ENCODE measurements at regions not wholly inside any gene's neighbourhood (a gene's known extent, or its start where the extent isn't known, plus 50 kb on each side); places are given as distances from the start of the nearest gene placed in this dataset.

DNA sequence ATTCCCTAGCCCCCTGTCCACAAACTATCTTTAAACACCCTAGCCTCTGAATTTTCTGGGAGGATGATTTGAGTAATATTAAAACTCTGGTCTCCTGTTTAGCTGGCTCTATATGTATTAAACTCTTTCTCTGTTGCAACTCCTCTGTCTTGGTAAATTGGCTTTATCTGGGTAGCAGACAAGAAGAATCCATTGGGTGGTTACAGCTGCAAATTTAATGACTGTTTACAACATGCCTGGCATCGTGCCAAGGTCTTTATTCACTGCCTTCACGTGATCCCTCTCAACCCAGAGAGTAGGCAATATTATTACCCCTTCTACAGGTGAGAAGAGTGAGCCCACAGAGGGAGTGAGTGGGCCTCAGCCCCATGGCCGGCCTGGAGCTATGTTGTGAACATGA, 77.8 kb upstream of the MYL2 start:
- no peak for DNase-seq

DNA sequence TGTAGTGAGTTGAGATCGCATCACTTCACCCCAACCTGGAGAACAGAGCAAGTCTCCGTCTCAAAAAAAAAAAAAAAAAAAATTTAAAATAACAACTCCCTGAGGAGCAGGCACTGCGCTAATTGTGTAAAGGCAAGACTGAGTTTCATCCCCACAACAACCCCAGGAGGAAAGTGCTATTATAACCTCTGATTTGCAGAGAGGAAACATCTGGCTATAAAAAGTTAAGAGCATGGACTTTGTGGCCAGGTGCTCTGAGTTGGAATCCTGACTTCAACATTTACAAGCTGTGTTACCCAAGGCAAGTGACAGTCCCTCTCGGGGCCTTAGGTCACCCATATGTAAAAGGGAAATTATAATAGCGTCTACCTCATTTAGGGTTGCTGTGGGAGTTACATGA, 76.0 kb upstream of the MYL2 start:
- DNase-seq, result no peak

DNA sequence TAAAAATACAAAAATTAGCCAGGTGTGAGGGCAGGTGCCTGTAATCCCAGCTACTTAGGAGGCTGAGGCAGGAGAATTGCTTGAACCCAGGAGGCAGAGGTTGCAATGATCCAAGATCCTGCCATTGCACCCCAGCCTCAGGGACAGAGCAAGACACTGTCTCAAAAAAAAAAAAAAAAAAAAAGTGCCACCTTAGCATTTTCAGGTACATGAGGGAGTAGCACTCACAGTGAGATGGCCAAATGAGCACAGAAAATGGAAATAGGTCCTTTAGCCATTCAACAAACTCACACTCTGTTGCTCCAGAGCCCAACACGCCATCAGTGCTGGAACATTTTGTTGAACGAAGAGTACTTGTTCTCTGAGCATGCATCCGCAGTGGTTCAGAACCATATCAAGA, 75.2 kb upstream of the MYL2 start:
- DNase-seq, result no peak

DNA sequence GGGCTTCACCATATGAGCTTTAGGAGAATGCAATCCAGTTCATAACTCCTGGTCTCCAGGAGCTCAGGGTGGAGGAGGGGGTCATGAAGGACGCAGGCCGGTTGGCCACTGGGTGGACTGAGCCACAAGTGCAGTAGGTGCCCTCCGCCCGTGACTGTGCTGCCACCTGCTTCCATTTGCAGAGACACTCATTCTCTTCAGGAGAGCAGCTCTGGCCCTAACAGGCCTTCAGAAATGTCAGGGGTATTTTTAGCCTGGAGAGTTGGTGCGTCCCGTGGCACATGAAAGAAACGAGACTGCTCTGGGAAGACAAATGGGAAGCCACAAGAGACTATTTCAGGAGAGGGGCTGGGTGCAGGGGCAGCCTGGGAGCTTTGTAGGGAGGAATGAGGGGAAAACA, 74.6 kb upstream of the MYL2 start:
- no peak for DNase-seq

DNA sequence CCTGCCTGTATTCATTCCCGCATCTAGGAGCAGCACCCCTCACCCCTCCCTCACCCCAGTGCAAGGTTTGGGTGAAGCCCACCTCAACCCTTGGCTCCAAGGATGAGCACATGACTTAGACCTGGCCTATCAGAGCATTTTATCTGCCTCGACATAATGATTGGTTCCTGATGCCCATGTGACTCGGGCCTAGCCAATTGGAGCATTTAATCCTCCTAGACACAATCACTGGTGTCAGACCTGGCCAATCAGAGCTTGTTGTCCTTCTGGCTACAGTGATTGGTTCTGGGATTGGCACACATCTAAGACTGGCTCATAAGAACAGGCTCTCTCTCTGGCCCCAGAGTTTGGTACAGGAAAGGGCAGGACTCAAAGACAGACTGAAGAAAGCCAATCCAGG, 73.1 kb upstream of the MYL2 start:
- no peak for DNase-seq

DNA sequence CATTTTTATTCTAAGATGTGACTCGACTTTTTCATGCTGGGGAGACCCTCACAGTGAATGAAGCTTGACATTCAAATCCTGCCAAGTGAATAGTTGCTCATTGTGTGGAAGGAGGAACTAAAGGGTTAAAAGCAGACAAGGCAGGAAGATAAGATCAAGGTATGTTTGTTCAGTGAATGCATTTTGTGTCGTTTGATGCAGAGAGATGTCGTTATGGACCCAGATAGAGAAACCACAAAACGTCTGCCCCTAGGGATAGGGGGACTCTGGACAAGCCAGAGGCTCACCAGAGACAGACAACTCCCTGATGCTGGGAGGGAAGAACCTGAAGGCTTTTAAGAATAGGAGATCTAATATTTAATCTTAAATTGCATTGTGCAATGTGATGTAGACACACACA, 72.5 kb upstream of the MYL2 start:
- DNase-seq, result no peak

DNA sequence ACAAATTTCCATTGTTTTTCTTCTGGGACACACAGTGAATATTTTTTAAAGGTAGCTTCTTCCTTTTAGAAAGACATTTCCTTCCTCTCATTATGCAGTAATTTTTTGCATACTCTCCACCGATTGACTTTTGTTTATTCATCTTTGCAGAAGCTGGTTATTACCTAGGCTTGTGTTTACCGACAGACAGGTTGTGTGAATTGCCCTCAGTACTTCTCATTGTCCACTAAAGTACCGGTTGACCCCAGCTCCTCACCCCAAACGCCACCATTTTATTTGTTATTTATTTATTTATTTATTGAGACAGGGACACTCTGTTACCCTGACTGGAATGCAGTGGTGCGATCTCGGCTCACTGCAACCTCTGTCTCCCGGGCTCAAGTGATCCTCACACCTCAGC, 63.4 kb upstream of the MYL2 start:
- DNase-seq, result no peak

DNA sequence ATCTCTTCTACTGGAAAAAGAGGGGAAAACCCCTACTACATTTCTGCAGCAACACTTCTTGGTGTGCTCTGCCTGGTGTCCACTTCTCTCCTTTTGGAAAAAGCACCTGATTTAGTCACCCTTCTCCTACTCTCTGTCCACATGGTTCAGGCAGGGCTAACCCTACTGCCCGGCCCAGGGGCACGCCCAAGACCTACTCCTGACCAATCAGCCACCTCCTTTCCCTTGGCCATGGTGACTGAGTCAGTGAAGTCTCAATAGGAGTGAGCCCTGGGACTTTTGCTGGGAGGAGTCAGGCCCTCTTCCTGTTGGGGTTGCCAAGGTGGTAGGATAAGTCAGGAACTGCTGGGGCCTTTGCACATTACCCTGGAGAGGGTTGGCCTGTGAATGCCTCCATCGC, 52.5 kb upstream of the MYL2 start:
- DNase-seq, result no peak

DNA sequence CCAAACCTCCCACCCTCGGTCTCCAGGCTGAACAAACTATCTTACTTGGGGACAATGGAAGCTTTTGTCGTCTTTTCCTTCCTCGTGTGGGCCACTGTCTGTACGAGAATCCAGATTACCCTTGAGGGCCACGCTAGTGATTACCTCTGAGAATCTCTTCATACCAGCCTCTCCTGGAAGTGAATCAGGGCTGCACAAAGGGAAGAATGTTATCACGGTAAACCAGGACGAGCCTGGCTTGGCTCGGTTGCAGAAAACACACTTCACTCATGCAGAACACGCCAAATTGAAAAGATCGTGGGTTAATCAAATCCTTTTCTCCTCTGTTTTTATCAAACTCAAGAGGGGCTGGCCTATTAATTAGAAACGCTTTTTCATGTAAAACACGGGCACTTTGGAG, 51.6 kb upstream of the MYL2 start:
- no peak for DNase-seq

DNA sequence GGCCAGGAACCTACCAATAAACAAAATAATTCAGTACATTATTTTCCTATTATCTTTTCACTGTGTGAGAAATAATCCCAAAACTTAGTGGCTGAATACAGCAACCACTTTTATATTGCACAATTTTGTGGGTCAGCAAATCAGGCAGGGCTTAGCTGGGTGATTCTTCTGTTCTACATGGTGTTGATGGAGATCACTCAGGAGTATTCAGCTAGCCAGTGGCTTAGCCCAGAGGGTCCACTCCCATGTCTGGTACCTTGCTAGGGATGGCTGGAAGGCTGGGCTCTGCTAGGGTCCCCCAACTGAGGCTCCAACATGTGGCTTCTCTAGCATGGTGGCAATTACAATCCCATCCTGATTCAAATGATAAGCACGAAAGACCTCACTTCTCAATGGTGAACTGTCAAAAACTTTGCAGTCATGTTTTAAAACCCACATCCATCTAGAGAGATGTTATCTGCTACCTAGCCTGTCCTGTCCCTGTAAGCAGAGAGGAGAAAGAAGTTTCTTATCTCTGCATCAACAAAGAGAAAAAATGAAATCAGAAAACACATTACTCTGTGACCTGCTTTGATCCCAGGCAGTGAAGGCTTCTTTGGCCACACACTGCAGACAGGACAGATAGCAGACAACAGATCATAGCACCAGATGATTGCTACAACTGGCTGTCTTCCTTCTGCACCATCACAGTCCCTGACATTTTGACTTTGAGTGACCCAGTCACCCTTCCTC, 51.0 kb upstream of the MYL2 start:
- peak in 1 of 5 experiments; percentile 61 for DNase-seq
